ENCODE measurements at regions not wholly inside any gene's neighbourhood (a gene's known extent, or its start where the extent isn't known, plus 50 kb on each side); places are given as distances from the start of the nearest gene placed in this dataset.
"Not testable (repeated sequence)": the region's sequence is repeated elsewhere in the genome, so short reads cannot be mapped to it uniquely, and the experiment has no call there.

DNA sequence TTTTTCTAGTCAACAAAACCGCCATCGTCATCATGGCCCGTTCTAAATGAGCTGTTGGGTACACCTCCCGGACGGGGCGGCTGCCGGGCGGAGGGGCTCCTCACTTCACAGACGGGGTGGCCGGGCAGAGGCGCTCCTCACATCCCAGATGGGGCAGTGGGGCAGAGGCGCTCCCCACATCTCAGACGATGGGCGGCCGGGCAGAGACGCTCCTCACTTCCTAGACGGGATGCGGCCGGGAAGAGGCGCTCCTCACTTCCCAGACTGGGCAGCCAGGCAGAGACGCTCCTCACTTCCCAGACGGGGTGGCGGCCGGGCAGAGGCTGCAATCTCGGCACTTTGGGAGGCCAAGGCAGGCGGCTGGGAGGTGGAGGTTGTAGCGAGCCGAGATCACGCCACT is 250.7 kb upstream of the CNTN5 start:
- DNase-seq, result not testable (repeated sequence)

DNA sequence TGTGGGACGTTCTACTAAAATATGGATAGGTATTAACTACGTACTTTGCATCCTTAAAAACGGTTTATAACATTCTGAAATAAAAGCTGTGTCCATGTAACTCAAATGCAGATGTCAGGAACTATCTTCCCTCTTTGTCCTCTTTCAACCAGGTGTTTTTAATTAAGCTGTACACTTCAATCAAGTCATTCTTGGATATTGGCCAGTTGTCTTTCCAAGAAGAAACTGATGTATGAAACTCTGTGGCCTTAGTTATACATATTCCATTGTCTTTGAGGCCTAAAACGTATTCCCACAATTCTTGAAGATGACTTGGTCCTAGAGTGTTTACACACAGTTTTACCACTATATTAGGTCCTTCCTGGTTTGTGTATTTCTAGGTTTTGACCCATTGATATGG is 249.0 kb upstream of the CNTN5 start:
- DNase-seq, result no peak

DNA sequence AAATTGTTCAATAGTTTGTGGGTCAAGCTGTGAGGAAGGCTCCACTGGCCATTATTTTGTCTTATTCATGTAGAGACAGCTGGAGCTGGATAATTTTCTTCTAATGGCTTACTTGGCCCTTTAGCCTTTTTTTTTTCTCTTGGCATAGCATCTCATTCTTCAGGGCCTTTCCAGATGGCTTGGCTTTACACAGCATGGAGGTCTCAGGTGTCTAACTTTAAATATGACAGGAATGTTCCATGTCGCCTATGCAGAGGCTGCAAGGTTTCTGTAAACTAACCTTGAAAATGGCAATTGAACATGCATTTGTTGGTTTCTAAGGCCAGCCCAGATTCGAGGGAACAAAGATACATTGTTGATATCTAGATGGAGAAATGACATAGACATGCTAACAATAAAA is 247.9 kb upstream of the CNTN5 start:
- DNase-seq, result no peak

DNA sequence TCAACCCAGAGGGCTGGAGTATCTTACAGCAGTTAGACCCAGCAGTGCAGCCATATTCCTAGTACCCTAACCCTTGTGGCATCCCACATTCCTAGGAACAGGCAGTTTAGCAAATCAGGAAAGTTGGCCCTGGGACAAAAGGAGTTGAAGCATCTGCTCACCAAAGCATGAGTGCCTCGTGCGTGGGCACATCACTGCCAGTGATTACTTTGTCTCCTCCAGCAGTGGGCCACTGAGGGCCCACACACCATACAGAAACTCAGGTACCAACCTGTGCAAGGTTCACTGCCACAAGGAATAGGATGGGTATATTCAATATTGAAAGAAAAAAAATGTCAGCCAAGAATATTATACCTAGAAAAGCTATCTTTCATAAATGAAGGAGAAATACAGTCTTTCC is 227.5 kb upstream of the CNTN5 start:
- no peak for DNase-seq

DNA sequence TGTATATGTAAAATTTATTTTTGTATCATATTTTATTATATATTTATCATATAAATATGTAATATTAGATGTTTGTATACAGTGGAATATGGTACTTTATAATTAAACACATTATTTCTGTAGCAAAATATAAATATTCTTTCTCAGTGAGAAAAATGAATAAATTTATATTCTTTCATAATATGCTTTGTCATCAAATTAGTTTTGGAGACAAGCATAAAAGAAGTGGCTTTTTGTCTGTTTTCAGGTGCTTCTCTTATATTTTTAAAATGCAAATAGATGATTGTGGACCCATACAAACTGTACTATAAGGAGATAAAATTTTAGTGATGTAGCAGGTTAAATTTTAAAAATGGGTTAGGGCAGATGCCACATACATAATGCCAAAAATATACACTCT is 222.4 kb upstream of the CNTN5 start:
- DNase-seq, result no peak

DNA sequence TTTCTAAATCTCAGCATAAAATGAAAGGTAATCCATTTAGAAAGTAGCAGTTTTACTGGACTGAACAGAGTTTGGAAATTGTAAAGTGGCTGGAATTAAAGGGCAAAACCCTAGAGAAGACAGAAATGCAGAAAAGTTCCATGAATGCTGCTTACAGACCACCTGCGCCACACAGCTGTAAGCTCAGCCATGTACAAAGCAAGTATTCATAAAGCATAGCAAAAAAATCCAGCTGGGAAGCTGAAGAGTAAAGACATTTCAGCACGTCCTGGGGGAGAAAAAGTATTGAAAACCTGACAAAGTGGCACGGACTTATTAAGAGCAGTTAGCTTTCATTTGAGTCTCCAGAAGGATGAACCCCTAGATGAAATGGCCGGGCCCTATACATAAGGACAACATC is 220.1 kb upstream of the CNTN5 start:
- DNase-seq, result no peak

DNA sequence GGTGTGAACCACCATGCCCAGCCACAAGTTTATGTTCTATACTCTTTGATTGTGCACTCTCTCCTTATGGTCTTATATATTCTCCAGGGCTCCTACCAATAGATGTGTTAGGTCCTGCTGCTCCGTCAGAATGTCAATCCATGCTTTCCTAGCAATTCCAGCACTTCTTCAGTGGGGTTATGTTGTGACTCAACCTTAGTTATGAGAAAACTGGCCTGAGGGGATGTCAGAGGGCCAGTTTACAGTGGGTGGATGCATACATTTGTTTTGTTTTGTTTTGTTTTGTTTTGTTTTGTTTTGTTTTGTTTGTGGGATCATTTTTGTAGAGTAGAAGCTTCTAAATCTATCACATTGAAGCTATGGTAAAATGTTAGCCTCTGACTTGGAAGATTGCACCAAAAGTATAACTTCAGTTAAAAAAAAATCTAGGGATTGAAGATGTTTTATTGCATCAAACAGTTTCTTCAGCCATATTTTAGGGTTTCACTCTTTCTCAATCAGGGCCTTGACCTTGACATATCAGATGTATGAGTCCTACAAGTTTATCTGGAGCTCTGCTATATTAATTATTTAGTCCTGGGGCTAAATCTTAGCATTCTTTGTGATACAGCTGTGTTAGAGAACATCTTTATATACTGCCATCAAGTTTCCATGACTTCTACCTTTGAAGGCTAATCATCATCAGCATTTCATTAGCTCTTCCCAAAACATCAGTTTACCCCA is 191.6 kb upstream of the CNTN5 start:
- no peak for DNase-seq

DNA sequence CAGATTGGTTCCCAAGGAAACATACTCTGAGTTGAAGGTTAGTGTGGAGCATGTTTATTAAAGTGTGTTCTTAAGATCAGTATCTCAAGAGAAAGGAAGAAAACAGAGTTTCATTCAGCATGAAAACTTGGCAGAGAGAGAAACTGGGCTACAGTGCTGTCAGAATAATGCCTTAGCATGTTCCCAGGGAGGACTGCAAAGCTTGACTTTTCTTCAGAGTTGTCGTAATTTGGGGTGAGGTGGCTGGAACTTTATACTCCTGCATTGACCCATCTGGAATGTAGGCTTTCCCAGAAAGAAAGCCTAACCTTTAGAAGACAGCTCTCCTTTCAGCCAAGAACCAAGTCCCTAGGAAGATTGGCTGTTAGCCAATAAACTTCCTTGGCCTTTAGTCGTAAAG is 190.8 kb upstream of the CNTN5 start:
- no peak for DNase-seq

DNA sequence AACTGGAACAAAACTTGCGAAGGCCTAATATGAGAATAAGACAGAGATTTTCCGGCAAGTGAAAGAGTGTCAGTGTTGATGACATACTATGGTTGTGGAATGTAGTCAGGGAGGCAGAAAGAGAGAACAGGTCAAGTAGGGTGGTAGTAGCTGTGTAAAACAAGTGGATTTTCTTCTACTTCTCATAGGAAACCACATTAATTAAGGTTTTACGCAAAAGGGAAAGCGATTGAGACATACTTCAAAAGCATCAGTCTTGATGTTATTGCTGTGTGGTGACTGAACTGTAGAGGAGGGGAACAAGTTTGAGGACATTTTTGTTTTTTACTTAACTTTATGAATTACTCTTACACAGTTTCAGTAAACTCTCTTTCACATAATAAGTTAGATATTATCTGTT is 186.0 kb upstream of the CNTN5 start:
- no peak for DNase-seq

DNA sequence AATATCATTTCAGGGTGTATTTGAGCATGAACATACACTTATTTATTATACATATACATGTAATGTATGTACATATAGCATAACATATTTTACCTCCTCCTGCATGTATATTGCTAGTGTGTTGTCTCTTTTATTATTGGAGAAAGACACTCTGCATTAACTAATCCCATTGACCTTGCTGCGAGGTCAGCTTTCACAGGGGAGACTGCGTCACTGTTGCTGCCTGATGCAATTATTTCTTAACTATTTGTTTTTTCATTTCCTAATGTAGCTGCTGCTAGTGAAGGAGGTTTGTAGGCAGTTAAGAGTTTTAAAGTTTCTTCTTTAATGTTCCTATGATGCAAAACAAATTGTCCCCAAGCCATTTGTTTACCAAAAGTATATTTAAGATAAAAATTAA is 185.4 kb upstream of the CNTN5 start:
- DNase-seq, result no peak

DNA sequence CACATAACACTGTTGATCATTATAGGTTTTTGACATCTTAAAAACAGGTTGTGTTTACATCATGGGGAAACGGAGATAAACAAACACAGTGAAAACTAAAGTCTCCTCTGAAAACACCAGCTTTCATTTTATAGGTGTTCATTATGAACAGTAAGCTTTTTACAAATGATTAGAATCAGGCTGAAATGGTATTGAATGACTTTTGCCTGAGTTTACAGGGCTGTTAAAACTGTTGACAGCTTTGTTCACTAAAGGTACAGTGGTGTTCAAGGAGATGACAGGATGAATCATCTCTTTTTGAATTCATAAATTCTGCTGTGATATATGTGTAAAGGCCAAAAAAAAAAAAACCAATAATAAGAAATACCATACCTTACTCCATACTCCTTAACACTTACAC is 184.6 kb upstream of the CNTN5 start:
- no peak for DNase-seq

DNA sequence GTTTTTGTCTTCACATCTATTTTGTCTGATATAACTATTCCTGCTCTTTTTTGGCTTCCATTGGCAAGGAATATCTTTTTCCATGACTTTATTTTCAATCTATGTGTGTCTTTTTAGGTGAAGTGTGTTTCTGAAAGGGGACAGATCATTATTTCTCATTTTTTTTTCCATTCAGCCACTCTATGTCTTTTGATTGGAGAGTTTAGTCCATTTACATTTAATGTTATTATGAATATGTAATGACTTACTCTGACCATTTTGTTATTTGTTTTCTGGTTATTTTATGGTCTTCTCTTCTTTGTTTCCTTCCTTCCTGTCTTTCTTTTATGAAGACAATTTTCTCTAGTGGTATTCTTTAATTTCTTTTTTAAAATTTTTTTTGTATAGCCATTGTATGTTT is 178.6 kb upstream of the CNTN5 start:
- no peak for DNase-seq

DNA sequence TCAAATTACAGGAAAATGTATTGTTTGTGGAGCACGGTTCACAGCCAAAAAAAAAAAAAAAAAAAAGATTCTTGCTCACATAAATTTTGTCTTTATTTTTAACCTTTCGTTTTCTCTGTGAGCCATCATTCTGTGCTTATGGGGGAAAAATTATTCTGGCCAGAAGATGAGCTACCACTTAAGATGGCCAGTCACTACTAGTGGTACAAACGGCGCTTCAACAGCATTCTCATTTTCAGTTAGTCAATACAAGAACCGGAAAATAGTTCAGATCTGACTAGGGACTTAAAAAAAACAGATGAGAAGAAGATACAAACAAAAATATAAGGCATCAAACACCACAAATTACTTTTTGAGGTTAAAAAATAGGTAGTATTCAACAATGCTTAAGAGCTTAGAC is 158.6 kb upstream of the CNTN5 start:
- no peak for DNase-seq

DNA sequence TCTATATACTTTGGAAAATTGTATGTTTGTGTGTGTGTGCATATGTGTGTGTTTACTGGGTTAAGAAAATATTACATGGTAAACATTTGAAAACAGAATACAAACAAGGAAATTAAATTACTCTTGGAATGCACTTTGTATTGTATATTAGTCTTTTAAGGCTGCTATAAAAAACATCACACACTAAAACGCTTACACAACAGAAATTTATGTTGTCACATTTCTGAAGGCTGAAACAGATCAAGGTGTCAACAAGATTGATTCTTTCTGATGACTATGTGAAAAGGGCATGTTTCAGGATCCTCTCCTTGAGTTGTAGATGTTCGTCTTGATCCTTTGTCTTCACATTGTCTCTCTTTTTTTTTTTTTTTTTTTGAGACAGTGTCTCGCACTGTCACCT is 149.1 kb upstream of the CNTN5 start:
- no peak for DNase-seq

DNA sequence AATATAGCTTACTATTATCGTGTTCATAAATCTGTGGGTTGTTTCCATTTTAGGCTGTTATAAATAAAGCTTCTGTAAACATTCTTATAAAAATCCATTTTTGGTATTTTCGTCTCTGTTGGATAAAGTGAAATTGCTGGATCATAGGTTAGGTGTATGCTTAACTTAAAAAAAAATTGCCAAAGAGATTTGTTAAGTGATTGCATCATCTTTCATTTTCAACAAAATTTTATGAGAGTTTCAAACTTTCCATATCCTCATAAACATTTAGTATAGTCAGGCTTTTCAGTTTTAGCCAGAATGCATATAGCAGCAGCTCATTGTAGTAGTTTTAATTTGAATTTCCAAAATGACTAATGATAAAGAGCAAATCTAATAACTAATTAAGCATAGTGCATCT is 146.7 kb upstream of the CNTN5 start:
- DNase-seq, result no peak

DNA sequence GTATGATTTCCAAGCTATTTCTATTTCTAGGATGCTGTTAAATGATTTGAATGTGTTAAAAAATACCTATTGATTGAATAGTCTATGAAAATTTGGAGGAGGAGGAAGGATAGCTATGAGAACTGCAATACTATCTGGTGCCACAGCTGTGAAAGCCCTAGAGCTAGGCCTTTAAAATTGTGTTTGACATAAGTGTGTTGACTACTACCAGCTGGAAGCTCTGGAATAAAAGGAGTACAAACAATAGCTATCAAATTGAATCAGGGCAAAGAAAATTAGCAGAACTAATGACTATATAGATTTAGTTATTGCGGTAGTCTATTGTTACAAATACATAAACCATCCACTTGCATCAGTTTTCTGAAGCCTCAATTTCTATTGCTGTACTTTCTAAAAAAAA is 124.8 kb upstream of the CNTN5 start:
- no peak for DNase-seq

DNA sequence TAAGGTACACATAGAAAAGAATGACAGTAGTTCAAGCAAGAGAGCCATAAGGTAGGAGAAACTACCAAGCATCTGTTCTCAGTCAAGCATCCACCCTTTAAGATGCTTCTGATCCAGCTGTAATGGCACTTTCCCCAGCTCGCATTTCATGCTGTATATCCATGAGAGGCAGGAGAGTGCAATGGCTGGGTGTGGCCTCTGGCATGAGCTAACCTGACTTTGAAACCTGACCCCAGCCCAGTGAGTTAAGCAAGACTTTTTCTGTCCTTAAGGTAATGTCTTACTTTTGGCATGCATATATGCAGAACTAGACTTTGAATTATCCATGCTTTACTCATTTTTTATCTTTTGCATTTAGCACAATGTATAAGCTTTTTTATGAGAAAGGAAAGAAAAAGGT is 79.8 kb upstream of the CNTN5 start:
- DNase-seq, result no peak

DNA sequence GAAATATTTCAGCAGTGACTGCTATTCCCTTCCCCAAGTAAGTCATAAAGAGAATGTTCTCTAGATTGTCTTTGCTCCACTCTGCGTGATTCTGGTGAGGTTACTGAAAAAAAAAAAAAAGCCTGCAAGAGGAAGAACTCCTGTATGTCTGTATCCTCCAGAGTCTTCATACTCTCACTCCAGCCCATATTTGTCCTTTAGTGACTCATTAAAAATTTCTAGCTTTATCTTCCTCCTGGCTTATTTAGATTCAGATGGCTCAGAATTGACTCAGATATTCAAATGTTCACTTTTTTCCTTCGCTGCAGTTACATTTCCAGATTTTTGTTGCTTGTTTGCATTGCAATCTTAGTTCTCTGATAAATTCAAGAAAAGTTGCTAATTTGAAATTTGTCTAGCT is 76.3 kb upstream of the CNTN5 start:
- no peak for DNase-seq

DNA sequence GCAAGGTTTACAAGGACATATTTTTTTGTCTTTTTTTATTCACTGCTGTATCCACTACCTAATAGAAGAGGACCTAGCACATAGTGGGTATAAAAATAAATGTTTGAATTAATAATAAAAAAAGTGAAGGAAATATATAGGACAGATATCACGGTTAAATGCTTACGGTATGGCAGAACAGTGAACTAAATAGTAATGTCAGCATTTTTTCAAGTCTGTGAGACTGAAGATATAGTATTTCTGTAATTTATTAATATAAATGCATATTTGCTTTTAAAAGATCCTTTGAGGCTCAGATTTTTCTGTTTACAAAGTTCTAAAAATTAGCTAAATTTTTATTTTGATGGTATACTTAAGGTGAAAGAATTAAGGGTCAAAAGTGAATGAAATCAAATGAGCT is 68.6 kb upstream of the CNTN5 start:
- no peak for DNase-seq

DNA sequence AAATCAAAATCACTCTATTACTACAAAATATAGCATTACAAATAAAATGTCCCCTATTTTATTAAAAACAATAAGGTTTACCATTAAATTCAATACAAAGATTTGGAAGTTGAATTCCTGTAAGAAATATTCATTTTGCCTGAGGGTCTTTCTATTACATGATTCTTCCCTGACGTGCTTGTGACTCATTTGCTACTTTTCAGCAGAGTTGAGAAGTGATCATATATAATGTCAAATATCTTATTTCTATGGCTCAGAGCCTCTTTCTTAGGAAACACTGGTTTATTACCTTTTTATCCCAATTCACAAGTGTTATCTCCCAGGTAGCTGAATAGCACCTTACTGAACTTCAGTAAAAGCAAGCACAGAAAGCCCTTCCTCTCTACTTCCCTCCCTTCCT is 65.2 kb upstream of the CNTN5 start:
- DNase-seq, result no peak

DNA sequence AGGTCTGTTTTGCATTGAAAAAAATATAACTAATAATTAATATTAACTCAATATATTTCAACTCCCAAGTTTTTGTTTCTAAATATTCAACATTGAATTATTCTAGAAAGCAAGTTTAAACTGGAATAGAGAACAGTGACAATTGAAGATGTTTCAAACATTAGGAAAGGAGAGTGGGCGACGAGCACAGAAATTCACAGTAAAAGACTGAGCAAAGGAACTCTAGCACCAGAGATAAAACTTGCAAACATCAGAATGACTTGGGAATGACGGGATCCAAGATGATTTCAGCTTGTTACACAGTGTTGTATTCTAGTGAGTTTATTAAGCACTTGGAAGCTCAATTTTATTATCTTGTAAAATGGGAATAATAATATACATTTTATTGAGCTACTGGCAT is 56.6 kb upstream of the CNTN5 start:
- DNase-seq, result no peak

DNA sequence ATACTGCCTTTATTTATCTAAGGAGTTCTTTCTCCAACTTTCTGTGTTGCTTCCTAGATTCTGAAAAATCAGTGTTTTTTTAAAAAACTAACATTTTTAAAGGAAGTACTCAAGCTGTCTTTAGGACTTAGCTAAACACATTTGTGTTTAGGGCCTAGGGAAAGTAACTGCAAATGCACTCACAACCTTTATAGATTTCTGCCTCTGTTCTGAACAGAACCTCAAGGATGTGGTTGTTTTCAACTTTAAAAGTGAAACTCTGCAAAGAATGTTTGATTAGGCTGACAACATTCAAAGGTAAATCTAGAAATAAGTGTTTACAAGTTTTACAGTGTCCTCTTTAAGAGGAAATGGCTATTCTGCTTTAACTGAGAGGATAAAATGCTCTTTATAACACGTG is 55.4 kb upstream of the CNTN5 start:
- no peak for DNase-seq

DNA sequence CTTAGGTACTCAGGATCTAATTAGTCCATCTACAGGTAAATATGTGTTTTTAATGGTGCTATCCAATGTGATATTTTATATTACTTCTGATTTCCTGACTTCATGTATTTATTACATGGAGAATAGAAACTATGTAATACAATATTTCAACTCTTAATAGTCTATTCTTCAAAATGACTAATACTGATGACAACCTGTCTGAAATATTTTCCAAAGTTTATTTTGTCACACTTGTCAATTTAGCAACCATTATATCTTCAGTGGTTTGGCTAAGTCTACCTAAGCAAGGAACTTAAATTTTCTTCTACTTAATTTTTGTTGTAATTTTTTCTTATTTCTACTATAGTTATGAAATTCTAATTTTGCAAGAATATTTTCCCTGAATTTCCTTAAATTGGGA is 55.0 kb upstream of the CNTN5 start:
- DNase-seq, result no peak

DNA sequence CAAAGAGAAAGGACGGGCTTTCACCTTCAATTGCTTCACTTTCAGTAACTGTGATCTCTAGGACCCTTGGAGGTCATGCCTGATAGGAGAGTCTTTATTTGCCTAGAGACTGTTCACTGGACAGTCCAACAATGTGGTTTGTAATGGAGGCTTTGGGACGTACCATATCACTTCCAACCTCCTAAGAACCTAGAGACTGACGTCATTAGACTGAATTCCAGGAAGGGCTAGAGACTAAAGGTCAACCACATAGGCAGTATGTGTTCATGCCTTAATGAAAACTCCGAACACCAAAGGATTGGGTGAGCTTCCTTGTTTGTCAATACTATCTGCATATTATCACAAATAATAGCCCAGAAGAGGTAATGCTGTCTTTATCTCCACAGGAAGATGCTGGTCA is 53.7 kb upstream of the CNTN5 start:
- no peak for DNase-seq

Measured in T-helper 1 cell (primary cell).